H1 (cell line): ENCODE measurements at regions not wholly inside any gene's neighbourhood (a gene's known extent, or its start where the extent isn't known, plus 50 kb on each side); places are given as distances from the start of the nearest gene placed in this dataset.
A peak's percentile ranks its signal among the peaks of the same experiment; 100 is the strongest.

ENCODE experiments used
- CTCF ChIA-PET: fragments of 300-600 bp; sonication (Branson Sonifier 250); formaldehyde crosslinking; loops from one replicate; lab custom pipeline; 2021; ENCODE audit not compliant: partially characterized antibody; lab: Charles Lee
- POLR2A ChIA-PET: fragments of 300-600 bp; sonication (Branson Sonifier 250); formaldehyde crosslinking; loops from one replicate; lab custom pipeline; 2021; ENCODE audit warnings: inconsistent platforms; ENCODE audit not compliant: partially characterized antibody; lab: Charles Lee
- DNase-seq, 2 experiments: peaks; one replicate each; pipeline versions ENCODE4 v3.0.0 to v3.0.0-alpha.2; 2010 to 2022; ENCODE audit warnings: low spot score in 2 of 2, low read depth in 1 of 2, mixed read lengths in 1 of 2
- FAIRE-seq: peaks from 2 replicates; lab custom pipeline; 2011; peaks lifted over from hg19 to GRCh38; lab: Jason Lieb, UNC
- H2AFZ ChIP-seq: 2 replicates; pipeline ENCODE4 v1.8.1; 2012; ENCODE audit warnings: low read length, inconsistent platforms
- H2AK5ac ChIP-seq: 2 replicates; pipeline ENCODE4 v1.6.1; 2013; ENCODE audit warnings: low read depth, low read length
- H2BK120ac ChIP-seq: replicated peaks from 2 replicates; pipeline ENCODE3; 2013; ENCODE audit warnings: low read depth, low read length, inconsistent platforms
- H2BK12ac ChIP-seq: 2 replicates; pipeline ENCODE4 v1.6.1; 2013; ENCODE audit warnings: low read depth, low read length
- H2BK15ac ChIP-seq: 2 replicates; pipeline ENCODE4 v1.6.1; 2013; ENCODE audit warnings: low read length
- H2BK20ac ChIP-seq: 2 replicates; pipeline ENCODE4 v1.6.1; 2013; ENCODE audit warnings: low read length
- H2BK5ac ChIP-seq: 2 replicates; pipeline ENCODE4 v1.6.1; 2013; ENCODE audit warnings: low read depth, low read length
- H3K14ac ChIP-seq: 2 replicates; pipeline ENCODE4 v1.6.1; 2013; ENCODE audit warnings: inconsistent platforms; ENCODE audit not compliant: insufficient read length
- H3K18ac ChIP-seq: 2 replicates; pipeline ENCODE4 v1.6.1; 2013; ENCODE audit warnings: low read length; ENCODE audit errors: extremely low read depth
- H3K23ac ChIP-seq: 2 replicates; pipeline ENCODE4 v1.6.1; 2013; ENCODE audit warnings: inconsistent platforms; ENCODE audit not compliant: insufficient read length
- H3K23me2 ChIP-seq: 2 replicates; pipeline ENCODE4 v1.6.1; 2013; ENCODE audit warnings: low read depth, low read length
- H3K27ac ChIP-seq: 2 replicates; pipeline ENCODE4 v1.6.1; 2011; ENCODE audit warnings: low read depth, low read length, inconsistent platforms
- H3K27me3 ChIP-seq, 4 experiments: replicated peaks in 1 of 4; 1 replicate in 1 of 4; 2 replicates in 3 of 4; pipeline versions ENCODE4 v1.6.1 to v1.8.1; 2011 to 2013; ENCODE audit warnings: low read length in 3 of 4, mild to moderate bottlenecking in 3 of 4, inconsistent platforms in 2 of 4, mixed read lengths in 2 of 4, moderate library complexity in 1 of 4; ENCODE audit not compliant: control insufficient read depth in 3 of 4, insufficient read depth in 3 of 4; ENCODE audit errors: extremely low read depth in 1 of 4
- H3K36me3 ChIP-seq, 4 experiments: 2 replicates each; pipeline versions ENCODE4 v1.6.1 to v1.8.1; 2011 to 2013; ENCODE audit warnings: mild to moderate bottlenecking in 4 of 4, low read length in 3 of 4, moderate library complexity in 2 of 4, control low read depth in 1 of 4, inconsistent platforms in 1 of 4; ENCODE audit not compliant: insufficient read depth in 4 of 4, control insufficient read depth in 2 of 4
- H3K4ac ChIP-seq: replicated peaks from 2 replicates; pipeline ENCODE3; 2013; ENCODE audit warnings: low read length, low read depth, mixed read lengths, inconsistent platforms; ENCODE audit not compliant: insufficient read length
- H3K4me1 ChIP-seq, 4 experiments: replicated peaks in 1 of 4; 1 replicate in 1 of 4; 2 replicates in 3 of 4; pipeline versions ENCODE4 v1.6.1 to v1.8.1; 2011 to 2013; ENCODE audit warnings: low read length in 3 of 4, inconsistent platforms in 2 of 4, mixed read lengths in 1 of 4; ENCODE audit not compliant: insufficient read depth in 4 of 4, control insufficient read depth in 3 of 4
- H3K4me2 ChIP-seq, 2 experiments: 2 replicates each; pipeline versions ENCODE4 v1.6.1 to v1.8.1; 2011 to 2013; ENCODE audit warnings: low read depth in 2 of 2, low read length in 2 of 2, control low read depth in 1 of 2, inconsistent platforms in 1 of 2, mild to moderate bottlenecking in 1 of 2; ENCODE audit not compliant: insufficient read depth in 1 of 2
- H3K4me3 ChIP-seq, 4 experiments: fragments of 200-600, 300-600 bp in 1 of 4; sonication (generic), shearing (Covaris generic), sonication (Bioruptor Twin) in 1 of 4; 2 replicates each; pipeline versions ENCODE4 v1.5.1 to v1.8.1; 2011 to 2016; ENCODE audit warnings: low read length in 4 of 4, low read depth in 3 of 4, control low read depth in 2 of 4, inconsistent platforms in 2 of 4, mild to moderate bottlenecking in 2 of 4, mixed read lengths in 1 of 4, moderate library complexity in 1 of 4; ENCODE audit not compliant: insufficient read depth in 2 of 4; ENCODE audit errors: extremely low read depth in 1 of 4
- H3K56ac ChIP-seq: replicated peaks from 2 replicates; pipeline ENCODE3; 2013; ENCODE audit warnings: low read depth, mild to moderate bottlenecking, mixed read lengths, low read length, inconsistent platforms; ENCODE audit not compliant: insufficient read length
- H3K79me1 ChIP-seq: 2 replicates; pipeline ENCODE4 v1.6.1; 2013; ENCODE audit warnings: low read depth, low read length, control low read depth
- H3K79me2 ChIP-seq, 2 experiments: 2 replicates each; pipeline versions ENCODE4 v1.6.1 to v1.8.1; 2012 to 2013; ENCODE audit warnings: low read length in 2 of 2, mild to moderate bottlenecking in 2 of 2, inconsistent platforms in 1 of 2; ENCODE audit not compliant: insufficient read depth in 2 of 2, control insufficient read depth in 1 of 2
- H3K9ac ChIP-seq, 4 experiments: replicated peaks in 1 of 4; 1 replicate in 1 of 4; 2 replicates in 3 of 4; pipeline versions ENCODE4 v1.6.1 to v1.8.1; 2011 to 2013; ENCODE audit warnings: low read depth in 3 of 4, low read length in 3 of 4, control low read depth in 2 of 4, mild to moderate bottlenecking in 2 of 4, moderate library complexity in 2 of 4, inconsistent platforms in 1 of 4; ENCODE audit errors: extremely low read depth in 1 of 4
- H3K9me3 ChIP-seq, 2 experiments: 2 replicates each; pipeline versions ENCODE4 v1.6.1 to v1.8.1; 2012 to 2013; ENCODE audit warnings: mild to moderate bottlenecking in 2 of 2, moderate library complexity in 2 of 2, control low read depth in 1 of 2, inconsistent platforms in 1 of 2, low read depth in 1 of 2, low read length in 1 of 2, mixed read lengths in 1 of 2; ENCODE audit not compliant: insufficient read depth in 2 of 2
- H4K20me1 ChIP-seq, 2 experiments: replicated peaks in 1 of 2; 2 replicates each; pipeline versions ENCODE3 to v1.8.1; 2011 to 2013; ENCODE audit warnings: inconsistent platforms in 2 of 2, low read length in 2 of 2, mild to moderate bottlenecking in 1 of 2; ENCODE audit not compliant: insufficient read depth in 2 of 2, control insufficient read depth in 1 of 2
- H4K5ac ChIP-seq: 2 replicates; pipeline ENCODE4 v1.6.1; 2013; ENCODE audit warnings: low read length, low read depth, mixed read lengths, inconsistent platforms; ENCODE audit not compliant: insufficient read length
- H4K8ac ChIP-seq: 2 replicates; pipeline ENCODE4 v1.8.0; 2013; ENCODE audit warnings: mild to moderate bottlenecking, moderate library complexity, low read length, inconsistent platforms; ENCODE audit not compliant: insufficient read depth; ENCODE audit errors: extremely low read depth
- H4K91ac ChIP-seq: replicated peaks from 2 replicates; pipeline ENCODE3; 2013; ENCODE audit warnings: low read length, mixed read lengths, inconsistent platforms; ENCODE audit not compliant: insufficient read length
- BACH1 ChIP-seq: IDR thresholded peaks from 2 replicates; pipeline ENCODE4 v1.6.1; 2012; ENCODE audit warnings: low read length, improper control_type of control experiment
- BCL11A ChIP-seq, 2 experiments: IDR thresholded peaks; one replicate each; pipeline ENCODE4 v1.6.1; 2011; ENCODE audit warnings: low read depth in 2 of 2, low read length in 2 of 2, mild to moderate bottlenecking in 2 of 2
- BRCA1 ChIP-seq: IDR thresholded peaks from 2 replicates; pipeline ENCODE4 v1.6.1; 2012; ENCODE audit warnings: low read depth, low read length, improper control_type of control experiment
- CBX5 ChIP-seq: fragments of 300-800, 300-1000 bp; sonication (generic); IDR thresholded peaks from 2 replicates; pipeline ENCODE4 v1.7.1; 2016; ENCODE audit warnings: antibody characterized with exemption, low read length, low read depth
- CHD1 ChIP-seq: IDR thresholded peaks from 2 replicates; pipeline ENCODE4 v1.6.1; 2012; ENCODE audit warnings: low read depth, low read length, improper control_type of control experiment
- CTBP2 ChIP-seq: IDR thresholded peaks from 2 replicates; pipeline ENCODE4 v1.7.0; 2011; ENCODE audit warnings: borderline replicate concordance, mild to moderate bottlenecking, moderate library complexity, mixed read lengths, low read length; ENCODE audit not compliant: insufficient read depth, insufficient read length
- E2F6 ChIP-seq: IDR thresholded peaks from 2 replicates; pipeline ENCODE4 v1.6.1; 2012; ENCODE audit warnings: inconsistent platforms
- FOSL1 ChIP-seq: IDR thresholded peaks from 2 replicates; pipeline ENCODE4 v1.6.1; 2011; ENCODE audit warnings: mild to moderate bottlenecking, low read depth, low read length, moderate library complexity; ENCODE audit not compliant: insufficient read depth
- RFX5 ChIP-seq: IDR thresholded peaks from 2 replicates; pipeline ENCODE4 v1.6.1; 2011; ENCODE audit warnings: low read depth, low read length, improper control_type of control experiment, borderline replicate concordance
- RNF2 ChIP-seq: fragments of 200-900, 300-1000 bp; sonication (generic); IDR thresholded peaks from 2 replicates; pipeline ENCODE4 v1.7.1; 2016; ENCODE audit warnings: borderline replicate concordance, low read depth, mild to moderate bottlenecking, antibody characterized with exemption, low read length; ENCODE audit not compliant: poor library complexity, severe bottlenecking; ENCODE audit errors: missing control alignments
- SAP30 ChIP-seq: fragments of 300-600 bp; sonication (generic); IDR thresholded peaks from 2 replicates; pipeline ENCODE4 v1.7.1; 2012; ENCODE audit warnings: low read length, moderate library complexity, mild to moderate bottlenecking, inconsistent platforms; ENCODE audit not compliant: insufficient read depth, insufficient replicate concordance
- SIX5 ChIP-seq: IDR thresholded peaks from 2 replicates; pipeline ENCODE4 v1.6.1; 2011; ENCODE audit warnings: mild to moderate bottlenecking, low read depth, low read length
- WGBS, 2 experiments: shearing (Covaris generic) in 1 of 2; methylation state at CpG; one replicate each; pipeline versions ENCODE4 v1.1.6 to v1.1.7; 2013 to 2015; ENCODE audit warnings: low lambda C conversion rate in 2 of 2, mixed read lengths in 2 of 2, inconsistent platforms in 1 of 2, low coverage in 1 of 2, missing lambda C conversion rate in 1 of 2; ENCODE audit not compliant: insufficient replicate concordance in 2 of 2, insufficient coverage in 1 of 2, insufficient read length in 1 of 2; ENCODE audit errors: extremely low coverage in 1 of 2, missing lambda C conversion rate in 1 of 2; 5-methylcytosine and 5-hydroxymethylcytosine counted together

GRCh38 chr18:3332376-3332775 is 70.4 kb downstream of the MYL12B start:
- no peaks in the 10 kb centered on the region; the same call in 1 of the 2 replicates for H3K23me2 ChIP-seq
- no peak overlapping the region for H2BK15ac ChIP-seq
- peak overlapping the region; percentile 18; the same call in 1 of the 2 replicates for H3K27ac ChIP-seq
- H3K9ac ChIP-seq = no peak overlapping the region
- no peaks in the 10 kb centered on the region for H3K79me1 ChIP-seq
- no peak overlapping the region for H4K5ac ChIP-seq
- no peaks in the 10 kb centered on the region for H3K27me3 ChIP-seq
- POLR2A ChIA-PET = interaction anchor here (0.9 to 1.6 kb wide), 2 partner anchors 35 to 271 kb away, joined by 4 to 6 read pairs; no protein-coding TSS in a partner anchor
- DNase-seq (no peak), FAIRE-seq (no peak)
- H3K4me2 ChIP-seq = 0 out of 4 replicates have a peak overlapping the region, but pooled peaks have one; percentile 3 to 19
- no peak overlapping the region for H2AFZ ChIP-seq
- no peak overlapping the region for H3K14ac ChIP-seq
- H3K9me3 ChIP-seq = peaks cover 0 to 3% of the 10 kb centered on the region in 2 experiments; a peak in 3 of 4 replicates
- H2AK5ac ChIP-seq = no peak overlapping the region
- H3K79me2 ChIP-seq = no peaks in the 10 kb centered on the region
- H3K36me3 ChIP-seq = no peaks in the 10 kb centered on the region
- H2BK12ac ChIP-seq = no peak overlapping the region
- peak overlapping the region in 1 of 4 experiments; percentile 15; a peak in 1 of 8 replicates for H3K4me3 ChIP-seq
- H3K23ac ChIP-seq = no peak overlapping the region
- WGBS, 2 experiments = 94% methylated on average over 2 of the region's 2 CpGs; no CpG with 5 or more reads in 1 of the 2 experiments
- no peaks in the 10 kb centered on the region for H4K20me1 ChIP-seq
- H3K56ac ChIP-seq = no peak overlapping the region
- H2BK20ac ChIP-seq = no peak overlapping the region
- H4K91ac ChIP-seq = no peak overlapping the region
- H2BK5ac ChIP-seq = no peak overlapping the region; the same call in 1 of the 2 replicates
- H3K18ac ChIP-seq = no peak overlapping the region
- peaks cover 0 to 11% (median 3%) of the 10 kb centered on the region in 4 experiments; a peak in 3 of 7 replicates for H3K4me1 ChIP-seq
- H4K8ac ChIP-seq = no peak overlapping the region
- CTCF ChIA-PET = interaction anchor here (1.2 to 1.6 kb wide), 4 partner anchors 9 to 265 kb away, joined by 3 to 5 read pairs (median 3); no protein-coding TSS in a partner anchor
- no peak overlapping the region for H2BK120ac ChIP-seq
- no peak overlapping the region for H3K4ac ChIP-seq
- TF ChIP-seq BACH1 (no peak), BCL11A (IDR thresholded peaks at IDR 0.05; ENCODE audit: low read depth in 2 of 2, low read length in 2 of 2) (no peak), E2F6 (no peak), RNF2 (no peak), SAP30 (no peak), CBX5 (no peak), RFX5 (no peak), BRCA1 (no peak), FOSL1 (no peak), SIX5 (no peak), CTBP2 (no peak), CHD1 (no peak)
